Panc1 (cell line): ENCODE measurements at regions not wholly inside any gene's neighbourhood (a gene's known extent, or its start where the extent isn't known, plus 50 kb on each side); places are given as distances from the start of the nearest gene placed in this dataset.

ENCODE experiments used
- ATAC-seq: fragments of 200-7000 bp; cut with Tn5 transposase; 2 replicates; pipeline ENCODE4 v1.9.1; 2020; ENCODE audit warnings: mild to moderate bottlenecking, moderate library complexity
- BruUV-seq: library from RNA; stranded (reverse); fragments of 400-500 nt; replicated peaks from 2 replicates; lab custom pipeline; 2021; lab: Mats Ljungman, UMichigan
- CTCF ChIA-PET: fragments of 300-600 bp; sonication (Branson Sonifier 250); formaldehyde crosslinking; loops from one replicate; lab custom pipeline; 2022; ENCODE audit warnings: antibody characterized with exemption; lab: Charles Lee
- POLR2A ChIA-PET: fragments of 300-600 bp; sonication (Branson Sonifier 250); formaldehyde crosslinking; loops from one replicate; lab custom pipeline; 2022; ENCODE audit warnings: antibody characterized with exemption; lab: Charles Lee
- DNase-seq: peaks from one replicate; pipeline ENCODE4 v3.0.0-alpha.2; 2010; ENCODE audit warnings: low read depth, low spot score
- H3K27ac ChIP-seq: 2 replicates; pipeline ENCODE4 v1.5.1; 2011; ENCODE audit warnings: mild to moderate bottlenecking, low read length, inconsistent platforms
- H3K27me3 ChIP-seq: fragments of 200-500 bp; sonication (Bioruptor generic); 2 replicates; pipeline ENCODE4 v1.6.0; 2014; ENCODE audit warnings: low read length, inconsistent platforms; ENCODE audit not compliant: control insufficient read depth, insufficient read depth
- H3K36me3 ChIP-seq: fragments of 200-500 bp; sonication (Bioruptor generic); 2 replicates; pipeline ENCODE4 v1.5.1; 2014; ENCODE audit warnings: inconsistent platforms, mild to moderate bottlenecking, low read length, moderate library complexity; ENCODE audit not compliant: control insufficient read depth, insufficient read depth
- H3K4me1 ChIP-seq: 2 replicates; pipeline ENCODE4 v1.5.1; 2011; ENCODE audit warnings: inconsistent platforms, mild to moderate bottlenecking, low read length, moderate library complexity; ENCODE audit not compliant: control insufficient read depth, insufficient read depth
- H3K4me3 ChIP-seq, 2 experiments: 2 replicates each; pipeline ENCODE4 v1.5.1; 2011 to 2012; ENCODE audit warnings: low read depth in 2 of 2, low read length in 2 of 2, mild to moderate bottlenecking in 2 of 2, inconsistent platforms in 1 of 2, moderate library complexity in 1 of 2
- H3K9me3 ChIP-seq: fragments of 200-500 bp; sonication (Bioruptor generic); 2 replicates; pipeline ENCODE4 v1.5.1; 2014; ENCODE audit warnings: low read depth, mild to moderate bottlenecking, inconsistent platforms, low read length, moderate library complexity; ENCODE audit not compliant: control insufficient read depth, insufficient read depth
- POLR2AphosphoS5 ChIP-seq: IDR thresholded peaks from 2 replicates; pipeline ENCODE4 v1.6.1; 2012; ENCODE audit warnings: mild to moderate bottlenecking, low read depth, low read length, moderate library complexity
- REST ChIP-seq, 2 experiments: IDR thresholded peaks; 2 replicates each; pipeline ENCODE4 v1.6.1; 2011 to 2012; ENCODE audit warnings: low read depth in 2 of 2, control low read depth in 1 of 2, low read length in 1 of 2, mild to moderate bottlenecking in 1 of 2, moderate library complexity in 1 of 2; ENCODE audit not compliant: insufficient read depth in 1 of 2
- SIN3A ChIP-seq: IDR thresholded peaks from 2 replicates; pipeline ENCODE4 v1.6.1; 2012; ENCODE audit warnings: low read depth, mild to moderate bottlenecking, low read length, moderate library complexity, borderline replicate concordance; ENCODE audit not compliant: insufficient read depth
- TCF7L2 ChIP-seq: IDR thresholded peaks from 2 replicates; pipeline ENCODE4 v1.6.1; 2011; ENCODE audit warnings: mild to moderate bottlenecking, low read depth, low read length, inconsistent platforms
- in situ Hi-C: cut with HindIII; loops from 2 replicates; pipeline ENCODE4 v1.10.0; 2016; ENCODE audit warnings: low sequenced_read_pairs, low pct_unique_long_range_greater_than_20kb
- intact Hi-C: fragments of 100-400 bp; cut with micrococcal nuclease; formaldehyde crosslinking; loops from one replicate; pipeline ENCODE4 v1.10.0; 2022; ENCODE audit not compliant: unreplicated experiment
- TF ChIP-seq, protein P1 (sequence below): fragments of 450-650 bp; IDR thresholded peaks from 2 replicates; pipeline ENCODE4 v1.5.1; 2017; ENCODE audit warnings: mild to moderate bottlenecking

DNA sequence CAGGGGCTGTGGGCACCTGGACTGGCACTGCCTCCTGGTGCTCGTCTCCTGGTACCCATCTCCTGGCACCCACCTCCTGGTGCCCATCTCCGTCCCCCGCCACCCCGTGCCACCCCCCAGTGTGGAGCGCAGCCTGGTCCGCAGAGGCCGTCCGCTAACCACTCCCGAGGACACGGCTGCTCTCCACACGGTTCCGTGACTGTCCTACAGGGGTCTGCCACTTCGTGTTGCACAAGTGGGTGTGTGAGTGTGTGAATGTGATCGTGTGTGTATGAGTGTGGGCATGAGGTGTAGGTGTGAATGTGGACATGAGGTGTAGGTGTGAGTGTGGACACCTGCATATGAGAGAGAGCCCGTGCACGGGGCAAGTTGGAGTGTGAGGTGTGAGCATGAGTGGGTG lies 119.4 kb upstream of the HS6ST1 start:
- ChIA-PET POLR2A (no interaction called here), CTCF (no interaction called here)
- TF ChIP-seq TCF7L2 (no peak), POLR2AphosphoS5 (no peak), REST (IDR thresholded peaks at IDR 0.05; ENCODE audit: insufficient read depth in 1 of 2, low read depth in 2 of 2, low read length in 1 of 2) (no peak), SIN3A (no peak)
- TF ChIP-seq, protein P1, sequence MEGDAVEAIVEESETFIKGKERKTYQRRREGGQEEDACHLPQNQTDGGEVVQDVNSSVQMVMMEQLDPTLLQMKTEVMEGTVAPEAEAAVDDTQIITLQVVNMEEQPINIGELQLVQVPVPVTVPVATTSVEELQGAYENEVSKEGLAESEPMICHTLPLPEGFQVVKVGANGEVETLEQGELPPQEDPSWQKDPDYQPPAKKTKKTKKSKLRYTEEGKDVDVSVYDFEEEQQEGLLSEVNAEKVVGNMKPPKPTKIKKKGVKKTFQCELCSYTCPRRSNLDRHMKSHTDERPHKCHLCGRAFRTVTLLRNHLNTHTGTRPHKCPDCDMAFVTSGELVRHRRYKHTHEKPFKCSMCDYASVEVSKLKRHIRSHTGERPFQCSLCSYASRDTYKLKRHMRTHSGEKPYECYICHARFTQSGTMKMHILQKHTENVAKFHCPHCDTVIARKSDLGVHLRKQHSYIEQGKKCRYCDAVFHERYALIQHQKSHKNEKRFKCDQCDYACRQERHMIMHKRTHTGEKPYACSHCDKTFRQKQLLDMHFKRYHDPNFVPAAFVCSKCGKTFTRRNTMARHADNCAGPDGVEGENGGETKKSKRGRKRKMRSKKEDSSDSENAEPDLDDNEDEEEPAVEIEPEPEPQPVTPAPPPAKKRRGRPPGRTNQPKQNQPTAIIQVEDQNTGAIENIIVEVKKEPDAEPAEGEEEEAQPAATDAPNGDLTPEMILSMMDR: no peak
- no peak overlapping the region for H3K27ac ChIP-seq
- ATAC-seq (no peak), DNase-seq (no peak)
- no peaks in the 10 kb centered on the region for H3K27me3 ChIP-seq
- H3K9me3 ChIP-seq: no peaks in the 10 kb centered on the region
- no peaks in the 10 kb centered on the region for H3K36me3 ChIP-seq
- no TSS peak for BruUV-seq
- no peak overlapping the region for H3K4me3 ChIP-seq
- intact Hi-C loops: no loop called here
- no peaks in the 10 kb centered on the region for H3K4me1 ChIP-seq
- in situ Hi-C loops: no loop called here

DNA sequence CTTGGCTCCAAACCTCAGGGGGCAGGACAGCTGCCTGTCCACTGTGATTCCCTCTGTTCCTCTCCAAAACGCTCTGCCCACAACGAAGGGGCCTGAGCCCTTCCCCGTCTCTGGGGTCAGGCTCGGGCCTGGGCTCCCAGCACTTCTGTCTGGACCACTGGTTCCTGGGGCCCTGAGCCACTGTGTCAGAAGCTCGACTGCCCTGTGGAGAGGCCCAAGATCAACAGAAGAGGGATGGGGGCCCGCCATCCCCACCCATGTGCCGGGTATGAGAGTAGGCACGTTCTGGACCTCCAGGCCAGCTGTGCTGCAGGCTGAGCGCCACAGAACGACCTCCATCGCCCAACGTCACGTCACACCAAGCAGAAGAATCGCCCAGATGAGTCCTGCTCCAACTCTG lies 119.9 kb upstream of the HS6ST1 start:
- TF ChIP-seq POLR2AphosphoS5 (no peak), SIN3A (no peak), REST (IDR thresholded peaks at IDR 0.05; ENCODE audit: insufficient read depth in 1 of 2, low read depth in 2 of 2, low read length in 1 of 2) (no peak), TCF7L2 (no peak)
- TF ChIP-seq, protein P1: no peak
- Histone ChIP-seq H3K27ac (no peak overlapping the region), H3K4me3 (no peak overlapping the region), H3K27me3 (no peaks in the 10 kb centered on the region), H3K9me3 (no peaks in the 10 kb centered on the region), H3K36me3 (no peaks in the 10 kb centered on the region), H3K4me1 (no peaks in the 10 kb centered on the region)
- DNase-seq (no peak), ATAC-seq (no peak)
- in situ Hi-C loops: no loop called here
- BruUV-seq: no TSS peak
- intact Hi-C loops: no loop called here
- ChIA-PET POLR2A (no interaction called here), CTCF (interaction anchor here (0.5 kb wide), 1 partner anchor 281 kb away, joined by 10 read pairs; no protein-coding TSS in a partner anchor)
